ENCODE measurements at regions not wholly inside any gene's neighbourhood (a gene's known extent, or its start where the extent isn't known, plus 50 kb on each side); places are given as distances from the start of the nearest gene placed in this dataset.

DNA sequence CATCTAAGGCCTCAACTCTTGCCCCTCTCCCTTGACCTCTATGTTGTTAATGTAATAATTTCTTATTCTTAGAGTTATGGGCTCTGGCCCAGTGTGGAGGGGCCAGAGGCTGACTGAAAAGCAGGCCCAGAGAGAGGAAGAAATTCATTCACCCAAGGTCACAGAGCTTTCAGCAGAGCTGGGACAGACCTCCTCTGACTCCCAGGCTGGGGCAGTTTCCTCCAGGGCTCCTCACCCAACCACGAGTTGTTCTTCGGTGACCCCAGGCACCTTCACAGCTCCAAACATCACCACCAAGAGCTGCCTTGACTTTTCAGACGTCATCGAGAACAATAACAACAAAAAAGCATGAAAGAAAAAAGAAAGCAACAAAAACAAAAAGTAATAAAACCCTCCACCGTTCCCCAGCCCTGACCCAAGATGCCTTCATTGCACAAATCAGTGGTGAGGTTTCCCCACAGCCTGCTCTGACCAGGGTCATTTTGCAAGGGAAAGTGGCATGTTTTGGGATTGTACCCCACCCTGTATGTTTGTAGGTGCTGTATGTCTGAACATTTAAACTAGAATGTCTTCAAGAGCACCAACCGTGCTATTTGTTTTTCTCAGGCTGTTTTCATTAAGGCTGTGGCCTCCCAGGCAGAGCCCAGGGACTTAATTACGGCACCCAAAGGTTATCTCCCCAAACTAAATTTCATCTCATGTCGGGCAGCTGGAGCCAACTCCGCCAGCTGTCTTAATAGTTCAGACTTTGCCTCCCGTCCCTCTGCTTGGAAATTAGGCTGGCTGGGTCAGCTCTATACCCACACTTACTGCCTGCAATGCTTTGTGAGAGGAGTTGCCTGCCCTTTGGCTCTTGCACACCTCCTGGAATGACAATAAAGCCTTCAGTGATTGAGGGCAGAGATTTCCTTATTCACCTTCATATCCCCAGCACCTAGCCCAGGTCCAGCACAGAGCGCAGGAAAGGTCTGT, 173.8 kb downstream of the RPLP1 start:
- Histone ChIP-seq H3K4me1 (replicated peaks) (no peaks in the 10 kb centered on the region), H3K36me3 (no peaks in the 10 kb centered on the region), H3K9me3 (no peaks in the 10 kb centered on the region), H3K27me3 (replicated peaks; ENCODE audit: insufficient read depth) (no peaks in the 10 kb centered on the region), H3K27ac (no peak overlapping the region), H3K4me3 (no peak overlapping the region)
- TF ChIP-seq POLR2A (IDR thresholded peaks at IDR 0.05): no peak
- TF ChIP-seq, protein P1, sequence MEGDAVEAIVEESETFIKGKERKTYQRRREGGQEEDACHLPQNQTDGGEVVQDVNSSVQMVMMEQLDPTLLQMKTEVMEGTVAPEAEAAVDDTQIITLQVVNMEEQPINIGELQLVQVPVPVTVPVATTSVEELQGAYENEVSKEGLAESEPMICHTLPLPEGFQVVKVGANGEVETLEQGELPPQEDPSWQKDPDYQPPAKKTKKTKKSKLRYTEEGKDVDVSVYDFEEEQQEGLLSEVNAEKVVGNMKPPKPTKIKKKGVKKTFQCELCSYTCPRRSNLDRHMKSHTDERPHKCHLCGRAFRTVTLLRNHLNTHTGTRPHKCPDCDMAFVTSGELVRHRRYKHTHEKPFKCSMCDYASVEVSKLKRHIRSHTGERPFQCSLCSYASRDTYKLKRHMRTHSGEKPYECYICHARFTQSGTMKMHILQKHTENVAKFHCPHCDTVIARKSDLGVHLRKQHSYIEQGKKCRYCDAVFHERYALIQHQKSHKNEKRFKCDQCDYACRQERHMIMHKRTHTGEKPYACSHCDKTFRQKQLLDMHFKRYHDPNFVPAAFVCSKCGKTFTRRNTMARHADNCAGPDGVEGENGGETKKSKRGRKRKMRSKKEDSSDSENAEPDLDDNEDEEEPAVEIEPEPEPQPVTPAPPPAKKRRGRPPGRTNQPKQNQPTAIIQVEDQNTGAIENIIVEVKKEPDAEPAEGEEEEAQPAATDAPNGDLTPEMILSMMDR (IDR thresholded peaks at IDR 0.05): no peak
- TF ChIP-seq POLR2AphosphoS5 (IDR thresholded peaks at IDR 0.05): no peak
- WGBS: 92% methylated on average over 11 of the region's 11 CpGs
- intact Hi-C loops (cut with DNase I): no loop called here
- DNase-seq (ENCODE audit: low spot score): no peak

DNA sequence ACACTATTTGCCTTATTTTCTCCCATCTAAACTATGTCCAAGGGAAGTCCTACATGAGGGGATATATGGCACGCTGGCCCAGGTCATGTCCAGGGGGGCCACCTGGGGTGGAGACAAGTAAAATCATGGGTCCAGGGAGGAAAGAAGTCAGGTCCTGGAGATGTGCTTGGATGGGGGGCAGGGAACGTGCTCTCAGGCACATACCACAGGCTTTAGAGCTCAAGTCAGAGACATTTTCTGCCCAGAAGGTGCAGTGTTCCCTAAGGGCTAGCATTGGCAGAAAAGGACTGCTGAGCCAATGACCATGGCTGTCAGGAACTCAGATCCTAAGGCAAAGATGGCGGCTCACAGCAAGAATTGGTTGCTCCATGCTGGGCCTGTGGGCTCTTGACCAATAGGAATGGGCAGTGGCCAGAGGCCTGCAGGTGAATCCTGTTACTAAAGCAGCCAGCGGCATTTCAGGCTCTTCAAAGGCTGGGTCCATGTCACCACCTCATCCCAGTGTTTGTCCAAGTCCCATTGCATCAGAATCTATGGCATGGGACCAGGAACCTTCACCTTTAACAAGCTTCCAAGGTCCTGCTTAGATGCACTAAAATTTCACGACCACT, 175.0 kb downstream of the RPLP1 start:
- Histone ChIP-seq H3K9me3 (no peaks in the 10 kb centered on the region), H3K36me3 (no peaks in the 10 kb centered on the region), H3K4me1 (replicated peaks) (no peaks in the 10 kb centered on the region), H3K27me3 (replicated peaks; ENCODE audit: insufficient read depth) (no peaks in the 10 kb centered on the region), H3K27ac (no peak overlapping the region), H3K4me3 (no peak overlapping the region)
- TF ChIP-seq, protein P1 (IDR thresholded peaks at IDR 0.05): no peak
- TF ChIP-seq POLR2AphosphoS5 (IDR thresholded peaks at IDR 0.05): no peak
- TF ChIP-seq POLR2A (IDR thresholded peaks at IDR 0.05): no peak
- intact Hi-C loops (cut with DNase I): no loop called here
- WGBS: 90% methylated on average over 5 of the region's 5 CpGs
- DNase-seq (ENCODE audit: low spot score): no peak

DNA sequence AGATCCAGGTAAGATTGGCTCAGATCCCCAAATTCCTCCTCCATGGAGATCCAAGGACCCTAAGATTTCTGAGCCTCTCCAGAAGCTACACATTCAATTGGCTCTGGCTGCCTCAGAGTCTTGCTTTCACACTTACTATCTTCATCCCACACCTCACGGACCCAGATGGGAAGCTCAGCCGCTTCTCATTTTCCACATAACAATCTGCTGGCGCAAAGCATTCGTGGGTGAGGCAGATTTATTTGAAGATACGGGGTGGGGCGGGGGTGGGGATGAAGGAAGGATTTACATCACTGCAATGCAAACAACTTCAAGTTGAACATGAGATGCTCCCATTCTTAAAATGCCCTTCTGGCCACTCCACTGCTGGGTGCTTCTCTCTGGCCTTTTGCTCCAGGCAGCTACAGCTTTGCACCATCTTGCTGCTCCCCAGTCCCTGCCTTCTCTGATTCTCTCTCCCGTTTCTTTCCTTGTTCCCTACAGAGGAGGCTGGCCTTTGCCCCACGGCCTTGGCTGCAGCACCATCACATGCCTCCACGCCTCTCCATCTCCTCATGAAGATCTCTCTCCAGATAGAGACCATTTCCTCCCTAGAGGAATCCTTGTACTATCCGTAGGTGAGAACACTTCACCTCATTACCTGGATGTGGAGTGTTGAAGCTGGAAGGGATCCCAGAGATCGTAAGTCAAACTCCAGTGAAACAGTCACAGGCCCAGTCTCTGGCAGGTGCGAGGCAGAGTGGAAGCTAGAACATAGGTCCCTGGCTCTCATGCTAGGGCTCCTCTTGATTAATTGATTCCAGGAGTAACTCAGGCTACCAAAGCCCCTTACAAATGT, 175.9 kb downstream of the RPLP1 start:
- intact Hi-C loops (cut with DNase I): no loop called here

DNA sequence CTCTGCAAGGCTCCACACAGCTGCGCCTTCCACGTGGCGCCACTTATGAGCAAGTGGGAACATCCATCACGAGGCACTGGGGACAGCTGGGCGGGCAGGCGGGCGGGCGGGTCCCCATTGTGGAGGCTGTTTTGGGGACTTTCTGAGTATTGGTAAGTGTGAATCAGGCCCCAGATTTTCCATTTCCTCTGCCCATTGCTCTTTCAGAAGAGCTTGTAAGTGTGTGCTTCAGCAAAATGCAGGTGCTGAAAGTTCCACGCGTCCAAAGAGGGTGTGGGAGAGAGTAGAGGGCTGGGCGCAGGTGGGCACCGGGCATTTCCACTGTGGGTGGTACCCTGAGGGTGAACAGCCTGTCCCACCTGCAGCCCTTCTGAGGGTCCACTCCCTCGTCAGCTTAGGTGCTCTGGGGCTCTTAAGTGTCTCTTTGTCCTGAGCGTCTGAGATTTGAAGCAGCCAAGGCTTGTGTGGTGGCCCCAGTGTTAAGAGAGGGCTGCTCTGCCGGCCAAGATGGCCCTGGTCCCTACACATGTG, 177.1 kb downstream of the RPLP1 start:
- intact Hi-C loops (cut with DNase I): no loop called here
- Histone ChIP-seq H3K4me1 (replicated peaks) (no peaks in the 10 kb centered on the region), H3K4me3 (no peak overlapping the region), H3K27ac (no peak overlapping the region), H3K9me3 (no peaks in the 10 kb centered on the region), H3K36me3 (no peaks in the 10 kb centered on the region), H3K27me3 (replicated peaks; ENCODE audit: insufficient read depth) (no peaks in the 10 kb centered on the region)
- DNase-seq (ENCODE audit: low spot score): no peak
- WGBS: 92% methylated on average over 15 of the region's 15 CpGs
- no peak for TF ChIP-seq POLR2AphosphoS5 (IDR thresholded peaks at IDR 0.05)
- TF ChIP-seq, protein P1 (IDR thresholded peaks at IDR 0.05): no peak

More for the DNA sequence above, 175.9 kb downstream of the RPLP1 start:
- Histone ChIP-seq H3K9me3 (no peaks in the 10 kb centered on the region), H3K4me1 (replicated peaks) (no peaks in the 10 kb centered on the region), H3K27ac (no peak overlapping the region), H3K27me3 (replicated peaks; ENCODE audit: insufficient read depth) (no peaks in the 10 kb centered on the region), H3K4me3 (no peak overlapping the region), H3K36me3 (no peaks in the 10 kb centered on the region)
- TF ChIP-seq, protein P1 (IDR thresholded peaks at IDR 0.05): no peak
- TF ChIP-seq POLR2AphosphoS5 (IDR thresholded peaks at IDR 0.05): no peak
- TF ChIP-seq POLR2A (IDR thresholded peaks at IDR 0.05): no peak
- no peak for DNase-seq (ENCODE audit: low spot score)
- WGBS: 57% methylated on average over 12 of the region's 12 CpGs

Data from prostate gland (tissue), 2 donors.